ENCODE measurements at regions not wholly inside any gene's neighbourhood (a gene's known extent, or its start where the extent isn't known, plus 50 kb on each side); places are given as distances from the start of the nearest gene placed in this dataset.

DNA sequence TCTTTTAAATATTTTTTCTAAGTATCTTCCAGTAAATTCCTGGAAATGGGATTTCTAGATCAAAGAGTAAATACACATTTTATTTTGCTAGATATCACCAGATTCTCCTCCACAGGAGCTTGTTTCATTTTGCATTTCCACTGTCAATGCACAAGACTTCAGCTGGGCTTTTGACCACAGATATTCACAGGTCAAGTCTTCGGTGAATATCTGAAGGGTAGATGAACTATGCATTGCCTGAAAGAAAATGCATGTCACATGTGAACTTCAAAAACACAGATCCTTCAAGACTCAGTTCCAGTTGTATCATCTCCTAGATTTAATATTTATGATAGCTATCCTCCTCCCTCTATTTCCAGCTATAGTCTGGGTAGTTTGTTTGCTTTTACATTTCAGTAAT is 963.6 kb upstream of the GOT2 start:
- Histone ChIP-seq H3K9ac (ENCODE audit: insufficient read depth in 1 of 2, low read depth in 2 of 2, low read length in 2 of 2) (no peak overlapping the region), H3K9me3 (replicated peaks; ENCODE audit: control insufficient read depth, insufficient read depth, low read depth, low read length) (no peaks in the 10 kb centered on the region), H2AFZ (ENCODE audit: low read depth, low read length) (no peak overlapping the region), H3K4me3 (no peak overlapping the region), H3K27me3 (ENCODE audit: control insufficient read depth in 2 of 2, insufficient read depth in 2 of 2, low read length in 2 of 2) (no peaks in the 10 kb centered on the region), H4K20me1 (replicated peaks; ENCODE audit: control insufficient read depth, insufficient read depth, low read length) (no peaks in the 10 kb centered on the region), H3K27ac (ENCODE audit: extremely low read depth, low read depth, low read length) (no peak overlapping the region), H3K36me3 (ENCODE audit: control insufficient read depth, insufficient read depth, low read length) (no peaks in the 10 kb centered on the region), H3K4me1 (replicated peaks in 1 of 2; ENCODE audit: control insufficient read depth in 2 of 2, insufficient read depth in 2 of 2, low read length in 2 of 2) (no peaks in the 10 kb centered on the region), H3K79me2 (ENCODE audit: control insufficient read depth, insufficient read depth, low read length) (no peaks in the 10 kb centered on the region), H3K9me1 (ENCODE audit: control insufficient read depth, insufficient read depth, low read length) (no peaks in the 10 kb centered on the region), H3K4me2 (ENCODE audit: insufficient read depth, low read length) (no peak overlapping the region)
- in situ Hi-C loops (cut with MboI): no loop called here
- no peak for DNase-seq (ENCODE audit: extremely low read depth in 1 of 4, low spot score in 3 of 4)
- no peak for FAIRE-seq
- TF ChIP-seq, protein P1, sequence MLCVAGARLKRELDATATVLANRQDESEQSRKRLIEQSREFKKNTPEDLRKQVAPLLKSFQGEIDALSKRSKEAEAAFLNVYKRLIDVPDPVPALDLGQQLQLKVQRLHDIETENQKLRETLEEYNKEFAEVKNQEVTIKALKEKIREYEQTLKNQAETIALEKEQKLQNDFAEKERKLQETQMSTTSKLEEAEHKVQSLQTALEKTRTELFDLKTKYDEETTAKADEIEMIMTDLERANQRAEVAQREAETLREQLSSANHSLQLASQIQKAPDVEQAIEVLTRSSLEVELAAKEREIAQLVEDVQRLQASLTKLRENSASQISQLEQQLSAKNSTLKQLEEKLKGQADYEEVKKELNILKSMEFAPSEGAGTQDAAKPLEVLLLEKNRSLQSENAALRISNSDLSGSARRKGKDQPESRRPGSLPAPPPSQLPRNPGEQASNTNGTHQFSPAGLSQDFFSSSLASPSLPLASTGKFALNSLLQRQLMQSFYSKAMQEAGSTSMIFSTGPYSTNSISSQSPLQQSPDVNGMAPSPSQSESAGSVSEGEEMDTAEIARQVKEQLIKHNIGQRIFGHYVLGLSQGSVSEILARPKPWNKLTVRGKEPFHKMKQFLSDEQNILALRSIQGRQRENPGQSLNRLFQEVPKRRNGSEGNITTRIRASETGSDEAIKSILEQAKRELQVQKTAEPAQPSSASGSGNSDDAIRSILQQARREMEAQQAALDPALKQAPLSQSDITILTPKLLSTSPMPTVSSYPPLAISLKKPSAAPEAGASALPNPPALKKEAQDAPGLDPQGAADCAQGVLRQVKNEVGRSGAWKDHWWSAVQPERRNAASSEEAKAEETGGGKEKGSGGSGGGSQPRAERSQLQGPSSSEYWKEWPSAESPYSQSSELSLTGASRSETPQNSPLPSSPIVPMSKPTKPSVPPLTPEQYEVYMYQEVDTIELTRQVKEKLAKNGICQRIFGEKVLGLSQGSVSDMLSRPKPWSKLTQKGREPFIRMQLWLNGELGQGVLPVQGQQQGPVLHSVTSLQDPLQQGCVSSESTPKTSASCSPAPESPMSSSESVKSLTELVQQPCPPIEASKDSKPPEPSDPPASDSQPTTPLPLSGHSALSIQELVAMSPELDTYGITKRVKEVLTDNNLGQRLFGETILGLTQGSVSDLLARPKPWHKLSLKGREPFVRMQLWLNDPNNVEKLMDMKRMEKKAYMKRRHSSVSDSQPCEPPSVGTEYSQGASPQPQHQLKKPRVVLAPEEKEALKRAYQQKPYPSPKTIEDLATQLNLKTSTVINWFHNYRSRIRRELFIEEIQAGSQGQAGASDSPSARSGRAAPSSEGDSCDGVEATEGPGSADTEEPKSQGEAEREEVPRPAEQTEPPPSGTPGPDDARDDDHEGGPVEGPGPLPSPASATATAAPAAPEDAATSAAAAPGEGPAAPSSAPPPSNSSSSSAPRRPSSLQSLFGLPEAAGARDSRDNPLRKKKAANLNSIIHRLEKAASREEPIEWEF (CRISPR knock-in tag; IDR thresholded peaks at IDR 0.05): no peak
- TF ChIP-seq DNMT1 (IDR thresholded peaks at IDR 0.05) (no peak), ZNF561 (CRISPR knock-in tag; conservative IDR thresholded peaks at IDR 0.05) (no peak), CAMTA2 (CRISPR knock-in tag; conservative IDR thresholded peaks at IDR 0.05) (no peak), ARID3A (IDR thresholded peaks at IDR 0.05; ENCODE audit: borderline replicate concordance, low read depth, low read length) (no peak), WHSC1 (IDR thresholded peaks at IDR 0.05; ENCODE audit: low read length) (no peak), RFX1 (IDR thresholded peaks at IDR 0.05) (no peak), ZNF77 (CRISPR knock-in tag; IDR thresholded peaks at IDR 0.05) (no peak)
- TF ChIP-seq, protein P2, sequence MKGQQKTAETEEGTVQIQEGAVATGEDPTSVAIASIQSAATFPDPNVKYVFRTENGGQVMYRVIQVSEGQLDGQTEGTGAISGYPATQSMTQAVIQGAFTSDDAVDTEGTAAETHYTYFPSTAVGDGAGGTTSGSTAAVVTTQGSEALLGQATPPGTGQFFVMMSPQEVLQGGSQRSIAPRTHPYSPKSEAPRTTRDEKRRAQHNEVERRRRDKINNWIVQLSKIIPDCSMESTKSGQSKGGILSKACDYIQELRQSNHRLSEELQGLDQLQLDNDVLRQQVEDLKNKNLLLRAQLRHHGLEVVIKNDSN (CRISPR knock-in tag; IDR thresholded peaks at IDR 0.05): no peak
- CTCF ChIA-PET (ENCODE audit: low intra/inter-chr PET ratio): no interaction called here
- BruUV-seq (replicated peaks): no TSS peak
- WGBS (ENCODE audit: insufficient coverage, low coverage, missing lambda C conversion rate): 0% methylated on average over 1 of the region's 1 CpG
- POLR2A ChIA-PET: no interaction called here
- ATAC-seq: no peak
- intact Hi-C loops (cut with micrococcal nuclease): no loop called here
